OCI-LY3 (cell line): ENCODE measurements at regions not wholly inside any gene's neighbourhood (a gene's known extent, or its start where the extent isn't known, plus 50 kb on each side); places are given as distances from the start of the nearest gene placed in this dataset.

ENCODE experiments used
- H2AFZ ChIP-seq: fragments of 200-600, 300-600 bp; shearing (Covaris generic); 2 replicates; pipeline ENCODE4 v1.6.0; 2014; ENCODE audit warnings: antibody characterized with exemption, low read depth, low read length
- H3K27ac ChIP-seq: fragments of 200-600, 300-600 bp; sonication (generic); 2 replicates; pipeline ENCODE4 v1.5.1; 2014; ENCODE audit warnings: mild to moderate bottlenecking, low read length, moderate library complexity, mixed read lengths
- H3K27me3 ChIP-seq: fragments of 200-600, 300-600 bp; sonication (generic); 2 replicates; pipeline ENCODE4 v1.6.1; 2014; ENCODE audit warnings: low read depth, low read length, mixed read lengths
- H3K36me3 ChIP-seq: fragments of 200-600, 300-600 bp; sonication (generic); replicated peaks from 2 replicates; pipeline ENCODE3; 2014; ENCODE audit warnings: low read depth, low read length, mixed read lengths
- H3K4me1 ChIP-seq: fragments of 300-600, 200-600 bp; sonication (generic); 2 replicates; pipeline ENCODE4 v1.6.1; 2014; ENCODE audit warnings: low read length, mixed read lengths
- H3K4me2 ChIP-seq: fragments of 200-600, 300-600 bp; sonication (generic); 2 replicates; pipeline ENCODE4 v1.6.1; 2014; ENCODE audit warnings: low read length, mixed read lengths
- H3K4me3 ChIP-seq: fragments of 300-600, 200-600 bp; sonication (generic); 2 replicates; pipeline ENCODE4 v1.5.1; 2014; ENCODE audit warnings: antibody characterized with exemption, mild to moderate bottlenecking, low read length, moderate library complexity
- H3K79me2 ChIP-seq: fragments of 300-600, 200-600 bp; shearing (Covaris generic); 2 replicates; pipeline ENCODE4 v1.6.1; 2014; ENCODE audit warnings: mild to moderate bottlenecking, low read length, mixed read lengths
- H3K9ac ChIP-seq: fragments of 300-600, 200-600 bp; shearing (Covaris generic); 2 replicates; pipeline ENCODE4 v1.6.0; 2014; ENCODE audit warnings: mild to moderate bottlenecking, low read length, moderate library complexity
- H3K9me3 ChIP-seq: fragments of 200-600, 300-600 bp; shearing (Covaris generic); 2 replicates; pipeline ENCODE4 v1.6.1; 2014; ENCODE audit warnings: low read length, mixed read lengths; ENCODE audit not compliant: insufficient read depth
- H4K20me1 ChIP-seq: fragments of 200-600, 300-600 bp; sonication (generic); 2 replicates; pipeline ENCODE4 v1.6.1; 2016; ENCODE audit warnings: low read length, mixed read lengths; ENCODE audit not compliant: insufficient read depth
- EZH2phosphoT487 ChIP-seq: fragments of 200-600 bp; shearing (Covaris generic); IDR thresholded peaks from 2 replicates; pipeline ENCODE4 v1.6.1; 2018; ENCODE audit warnings: antibody characterized with exemption, mixed run types, low read depth
- TF ChIP-seq, protein P1 (sequence below): fragments of 200-600, 300-600 bp; sonication (generic); IDR thresholded peaks from 2 replicates; pipeline ENCODE4 v1.5.1; 2014; ENCODE audit warnings: antibody characterized with exemption, low read length, low read depth

DNA sequence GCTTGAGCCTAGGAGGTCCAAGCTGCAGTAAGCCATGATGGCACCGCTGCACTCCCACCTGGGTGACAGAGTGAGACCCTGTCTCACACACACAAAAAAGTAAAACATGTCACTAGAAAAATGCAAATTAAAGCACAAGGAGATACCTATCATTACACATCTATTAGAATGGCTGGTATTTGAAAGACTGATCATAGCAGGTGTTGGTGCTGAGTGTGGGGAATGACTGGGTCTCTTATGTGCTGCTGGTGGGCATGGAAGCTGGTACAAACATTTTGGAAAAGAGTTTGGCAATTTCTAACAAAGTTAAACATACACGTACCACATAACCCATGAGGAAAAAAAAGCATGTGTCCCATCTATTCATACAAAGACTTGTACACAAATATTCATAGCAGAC is 142.1 kb upstream of the ZBTB40 start:
- Histone ChIP-seq H3K27me3 (peaks cover 15% of the 10 kb centered on the region; the same call in 1 of the 2 replicates), H4K20me1 (no peaks in the 10 kb centered on the region), H3K36me3 (no peaks in the 10 kb centered on the region), H3K27ac (no peak overlapping the region), H3K9me3 (no peaks in the 10 kb centered on the region), H3K4me3 (no peak overlapping the region), H3K4me1 (no peaks in the 10 kb centered on the region), H3K79me2 (no peaks in the 10 kb centered on the region), H2AFZ (no peak overlapping the region), H3K4me2 (no peak overlapping the region), H3K9ac (no peak overlapping the region)
- TF ChIP-seq, protein P1, sequence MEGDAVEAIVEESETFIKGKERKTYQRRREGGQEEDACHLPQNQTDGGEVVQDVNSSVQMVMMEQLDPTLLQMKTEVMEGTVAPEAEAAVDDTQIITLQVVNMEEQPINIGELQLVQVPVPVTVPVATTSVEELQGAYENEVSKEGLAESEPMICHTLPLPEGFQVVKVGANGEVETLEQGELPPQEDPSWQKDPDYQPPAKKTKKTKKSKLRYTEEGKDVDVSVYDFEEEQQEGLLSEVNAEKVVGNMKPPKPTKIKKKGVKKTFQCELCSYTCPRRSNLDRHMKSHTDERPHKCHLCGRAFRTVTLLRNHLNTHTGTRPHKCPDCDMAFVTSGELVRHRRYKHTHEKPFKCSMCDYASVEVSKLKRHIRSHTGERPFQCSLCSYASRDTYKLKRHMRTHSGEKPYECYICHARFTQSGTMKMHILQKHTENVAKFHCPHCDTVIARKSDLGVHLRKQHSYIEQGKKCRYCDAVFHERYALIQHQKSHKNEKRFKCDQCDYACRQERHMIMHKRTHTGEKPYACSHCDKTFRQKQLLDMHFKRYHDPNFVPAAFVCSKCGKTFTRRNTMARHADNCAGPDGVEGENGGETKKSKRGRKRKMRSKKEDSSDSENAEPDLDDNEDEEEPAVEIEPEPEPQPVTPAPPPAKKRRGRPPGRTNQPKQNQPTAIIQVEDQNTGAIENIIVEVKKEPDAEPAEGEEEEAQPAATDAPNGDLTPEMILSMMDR: no peak
- no peak for TF ChIP-seq EZH2phosphoT487

DNA sequence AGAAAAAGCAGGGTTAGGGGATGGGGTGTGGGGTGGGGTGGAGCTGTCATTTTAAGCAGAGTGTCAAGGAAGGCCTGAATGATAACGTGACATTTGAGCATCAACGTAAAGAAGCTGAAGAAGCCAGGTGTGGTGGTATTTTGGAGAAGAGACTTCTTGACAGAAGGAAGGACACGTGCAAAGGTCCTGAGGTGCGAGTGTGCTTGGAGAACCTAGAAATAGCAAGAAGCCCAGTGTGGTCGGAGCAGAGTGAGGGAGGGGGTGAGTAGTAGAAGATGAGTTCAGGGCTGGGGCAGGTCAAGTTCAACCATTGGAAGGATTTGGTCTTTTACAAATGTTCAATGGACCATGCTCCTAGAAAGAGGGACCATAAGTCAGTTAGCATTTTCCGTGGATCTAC is 140.2 kb upstream of the ZBTB40 start:
- H3K27ac ChIP-seq: no peak overlapping the region
- no peaks in the 10 kb centered on the region for H3K4me1 ChIP-seq
- H3K79me2 ChIP-seq: no peaks in the 10 kb centered on the region
- H3K4me2 ChIP-seq: no peak overlapping the region
- no peaks in the 10 kb centered on the region for H3K9me3 ChIP-seq
- H3K9ac ChIP-seq: no peak overlapping the region
- peaks cover 15% of the 10 kb centered on the region; the same call in 1 of the 2 replicates for H3K27me3 ChIP-seq
- no peaks in the 10 kb centered on the region for H3K36me3 ChIP-seq
- no peak overlapping the region for H2AFZ ChIP-seq
- no peaks in the 10 kb centered on the region for H4K20me1 ChIP-seq
- TF ChIP-seq, protein P1: no peak
- TF ChIP-seq EZH2phosphoT487: no peak
- no peak overlapping the region for H3K4me3 ChIP-seq

DNA sequence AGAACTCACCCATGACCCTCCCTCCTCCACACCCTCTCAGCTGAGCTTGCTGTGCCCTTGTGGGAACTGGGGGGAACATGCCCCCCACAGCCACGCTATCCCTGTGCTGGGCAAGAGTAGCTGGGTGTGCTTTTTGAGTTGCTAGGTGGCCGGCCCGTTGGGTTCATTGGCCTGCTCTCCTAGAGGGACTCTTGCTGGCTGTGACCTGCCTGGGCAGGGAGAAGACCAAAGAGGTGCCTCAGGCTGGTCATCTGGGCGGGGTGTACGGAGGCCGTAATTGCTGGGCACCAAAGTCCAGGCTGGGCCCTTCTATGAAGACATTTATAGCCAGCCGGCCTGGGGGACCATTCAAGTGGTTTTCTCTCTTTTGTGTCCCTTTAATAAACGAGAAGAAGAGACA is 138.3 kb upstream of the ZBTB40 start:
- no peak for TF ChIP-seq EZH2phosphoT487
- TF ChIP-seq, protein P1: no peak
- no peaks in the 10 kb centered on the region for H3K36me3 ChIP-seq

DNA sequence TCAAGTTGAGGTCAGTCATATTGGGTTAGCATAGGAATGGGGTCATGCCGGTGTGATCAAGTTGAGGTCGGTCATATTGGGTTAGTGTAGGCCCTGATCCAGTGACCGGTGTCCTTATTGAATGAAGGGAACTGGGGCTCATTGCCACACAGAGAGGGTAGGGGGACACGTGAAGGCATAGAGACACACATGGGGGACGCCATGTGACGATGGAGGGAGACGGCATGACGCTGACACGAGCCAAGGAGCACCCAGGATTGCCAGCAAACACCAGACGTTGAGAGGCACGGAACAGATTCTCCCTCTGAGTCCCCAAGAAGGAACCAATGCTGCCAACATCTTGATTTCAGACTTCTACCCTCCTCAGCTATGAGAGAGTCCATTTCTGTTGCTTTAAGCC is 136.9 kb upstream of the ZBTB40 start:
- Histone ChIP-seq H4K20me1 (no peaks in the 10 kb centered on the region), H3K4me1 (no peaks in the 10 kb centered on the region), H3K27me3 (peaks cover 3% of the 10 kb centered on the region; the same call in 1 of the 2 replicates), H3K27ac (no peak overlapping the region), H3K79me2 (no peaks in the 10 kb centered on the region), H2AFZ (no peak overlapping the region), H3K36me3 (no peaks in the 10 kb centered on the region), H3K4me3 (no peak overlapping the region), H3K9ac (no peak overlapping the region), H3K9me3 (no peaks in the 10 kb centered on the region), H3K4me2 (no peak overlapping the region)
- TF ChIP-seq, protein P1: no peak
- TF ChIP-seq EZH2phosphoT487: no peak

More for the DNA sequence above, 138.3 kb upstream of the ZBTB40 start:
- Histone ChIP-seq H3K9ac (no peak overlapping the region), H4K20me1 (no peaks in the 10 kb centered on the region), H2AFZ (no peak overlapping the region), H3K79me2 (no peaks in the 10 kb centered on the region), H3K4me3 (no peak overlapping the region), H3K9me3 (no peaks in the 10 kb centered on the region), H3K27ac (no peak overlapping the region), H3K4me2 (no peak overlapping the region), H3K27me3 (peaks cover 8% of the 10 kb centered on the region; the same call in 1 of the 2 replicates), H3K4me1 (no peaks in the 10 kb centered on the region)
